GM06990 (cell line): ENCODE measurements at regions not wholly inside any gene's neighbourhood (a gene's known extent, or its start where the extent isn't known, plus 50 kb on each side); places are given as distances from the start of the nearest gene placed in this dataset.

ENCODE experiments used
- DNase-seq: peaks from one replicate; pipeline ENCODE4 v3.0.0-alpha.2; 2011; ENCODE audit not compliant: insufficient read length; ENCODE audit errors: extremely low read depth
- H3K27me3 ChIP-seq: replicated peaks from 2 replicates; pipeline ENCODE4 v1.6.0; 2011; ENCODE audit warnings: low read length; ENCODE audit not compliant: control insufficient read depth, insufficient read depth
- H3K36me3 ChIP-seq: 2 replicates; pipeline ENCODE4 v1.5.1; 2011; ENCODE audit warnings: low read length; ENCODE audit not compliant: control insufficient read depth, insufficient read depth
- H3K4me3 ChIP-seq: replicated peaks from 2 replicates; pipeline ENCODE4 v1.5.1; 2011; ENCODE audit warnings: low read depth, mild to moderate bottlenecking, control low read depth, low read length
- TF ChIP-seq, protein P1 (sequence below): IDR thresholded peaks from 2 replicates; pipeline ENCODE4 v1.5.1; 2011; ENCODE audit warnings: low read length, control low read depth, mild to moderate bottlenecking, inconsistent platforms; ENCODE audit not compliant: insufficient read depth, poor library complexity, severe bottlenecking

DNA sequence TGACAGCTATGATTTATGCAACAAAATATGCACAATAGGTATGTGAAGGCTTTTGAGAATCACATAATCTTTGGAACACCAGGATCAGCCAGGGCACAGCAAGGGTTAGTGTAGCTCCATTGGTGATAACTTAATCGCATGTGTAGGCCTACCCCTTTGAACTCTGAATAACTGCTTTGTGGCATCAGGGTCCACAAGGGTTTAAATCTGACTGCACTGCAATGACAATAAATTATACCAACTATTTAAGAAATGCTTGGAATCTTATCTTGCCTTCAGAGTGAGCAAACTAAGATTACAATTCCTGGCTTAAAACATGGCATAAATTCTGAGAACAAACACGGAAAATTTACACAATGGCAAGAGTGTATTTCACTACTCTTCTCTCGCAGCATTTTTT is 245.8 kb downstream of the FBXO8 start:
- H3K27me3 ChIP-seq, result no peaks in the 10 kb centered on the region
- no peaks in the 10 kb centered on the region for H3K36me3 ChIP-seq
- DNase-seq, result no peak
- TF ChIP-seq, protein P1, sequence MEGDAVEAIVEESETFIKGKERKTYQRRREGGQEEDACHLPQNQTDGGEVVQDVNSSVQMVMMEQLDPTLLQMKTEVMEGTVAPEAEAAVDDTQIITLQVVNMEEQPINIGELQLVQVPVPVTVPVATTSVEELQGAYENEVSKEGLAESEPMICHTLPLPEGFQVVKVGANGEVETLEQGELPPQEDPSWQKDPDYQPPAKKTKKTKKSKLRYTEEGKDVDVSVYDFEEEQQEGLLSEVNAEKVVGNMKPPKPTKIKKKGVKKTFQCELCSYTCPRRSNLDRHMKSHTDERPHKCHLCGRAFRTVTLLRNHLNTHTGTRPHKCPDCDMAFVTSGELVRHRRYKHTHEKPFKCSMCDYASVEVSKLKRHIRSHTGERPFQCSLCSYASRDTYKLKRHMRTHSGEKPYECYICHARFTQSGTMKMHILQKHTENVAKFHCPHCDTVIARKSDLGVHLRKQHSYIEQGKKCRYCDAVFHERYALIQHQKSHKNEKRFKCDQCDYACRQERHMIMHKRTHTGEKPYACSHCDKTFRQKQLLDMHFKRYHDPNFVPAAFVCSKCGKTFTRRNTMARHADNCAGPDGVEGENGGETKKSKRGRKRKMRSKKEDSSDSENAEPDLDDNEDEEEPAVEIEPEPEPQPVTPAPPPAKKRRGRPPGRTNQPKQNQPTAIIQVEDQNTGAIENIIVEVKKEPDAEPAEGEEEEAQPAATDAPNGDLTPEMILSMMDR, result no peak
- no peak overlapping the region for H3K4me3 ChIP-seq

DNA sequence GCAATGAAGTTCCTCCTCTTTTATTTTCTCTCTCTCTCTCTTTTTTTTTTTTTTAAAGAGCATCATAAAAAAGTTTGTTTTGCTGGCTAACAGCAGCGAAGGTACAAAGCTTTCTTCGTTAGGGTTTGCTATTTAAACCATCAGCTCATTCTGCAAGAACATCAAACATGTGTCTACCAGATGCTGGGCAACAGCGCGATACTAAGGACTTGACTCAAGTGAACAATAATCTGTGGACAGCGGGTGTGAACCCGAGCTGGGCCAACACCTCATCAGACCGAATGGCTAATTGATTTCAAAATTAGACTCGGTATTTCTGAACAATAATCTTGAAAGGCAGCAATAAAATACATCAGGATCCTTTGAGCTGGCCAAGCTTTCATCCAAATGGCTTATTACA is 246.4 kb downstream of the FBXO8 start:
- H3K4me3 ChIP-seq, result no peak overlapping the region
- no peaks in the 10 kb centered on the region for H3K27me3 ChIP-seq
- TF ChIP-seq, protein P1, result no peak
- H3K36me3 ChIP-seq, result no peaks in the 10 kb centered on the region
- no peak for DNase-seq

DNA sequence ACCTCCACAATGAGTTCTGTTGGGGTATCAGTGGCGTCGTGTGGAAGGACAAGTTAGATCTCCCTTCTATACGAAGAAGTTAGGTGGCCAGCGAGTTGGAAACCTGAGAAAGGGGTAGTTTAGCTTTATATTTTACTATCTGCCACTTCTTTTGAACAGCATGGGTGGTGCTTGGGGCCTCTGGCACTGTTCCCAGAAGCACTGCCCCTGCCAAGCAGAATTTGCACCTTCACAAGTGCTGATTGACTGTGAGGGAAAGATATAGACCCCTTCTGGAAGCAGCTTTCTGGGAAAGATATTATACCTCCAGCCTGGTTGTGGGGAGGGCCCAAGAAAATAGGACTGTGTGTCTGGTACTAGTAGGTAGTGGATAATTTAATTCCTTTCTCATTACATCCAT is 246.9 kb downstream of the FBXO8 start:
- H3K4me3 ChIP-seq, result no peak overlapping the region
- no peak for DNase-seq
- TF ChIP-seq, protein P1, result no peak
- H3K36me3 ChIP-seq, result no peaks in the 10 kb centered on the region
- H3K27me3 ChIP-seq, result no peaks in the 10 kb centered on the region

DNA sequence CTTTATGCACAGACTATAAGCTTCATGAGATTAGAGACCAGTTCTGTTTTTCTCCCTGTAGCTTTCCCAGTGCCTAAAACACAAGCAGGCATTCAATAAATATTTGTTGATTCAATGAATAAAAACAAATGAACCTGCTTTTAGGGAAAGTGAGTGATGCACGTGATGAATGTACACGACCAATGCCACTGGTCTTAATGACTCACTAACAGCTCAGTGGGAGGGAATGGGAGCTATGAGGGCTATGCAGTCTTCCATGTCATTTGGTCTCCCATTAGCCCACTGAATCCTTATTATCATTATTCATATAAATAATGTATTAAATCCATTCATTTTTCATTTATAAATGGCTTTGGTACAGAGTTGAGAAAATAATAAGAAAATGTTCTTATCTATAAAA is 247.4 kb downstream of the FBXO8 start:
- TF ChIP-seq, protein P1, result no peak
- Histone ChIP-seq H3K36me3 (no peaks in the 10 kb centered on the region), H3K27me3 (no peaks in the 10 kb centered on the region), H3K4me3 (no peak overlapping the region)
- DNase-seq, result no peak

DNA sequence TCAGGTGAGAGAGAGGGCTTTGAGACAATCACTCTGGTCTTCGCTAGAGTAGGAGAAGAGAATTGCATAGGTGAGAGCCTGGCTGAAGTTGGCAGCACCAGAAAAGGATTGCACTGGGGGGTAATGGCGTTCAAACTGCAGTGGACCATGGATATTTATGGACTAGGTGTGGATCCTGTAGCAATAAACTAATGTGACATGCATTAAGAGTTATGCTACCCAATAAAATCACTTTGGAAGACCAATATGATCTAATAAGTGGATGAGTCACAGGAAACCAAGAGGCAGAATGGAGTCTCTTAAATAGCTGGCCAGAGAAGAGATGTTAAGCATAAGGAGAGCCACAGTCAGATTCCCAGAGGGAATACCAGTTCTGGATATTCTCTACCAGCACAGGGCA is 259.8 kb downstream of the FBXO8 start:
- Histone ChIP-seq H3K36me3 (no peaks in the 10 kb centered on the region), H3K27me3 (no peaks in the 10 kb centered on the region), H3K4me3 (no peak overlapping the region)
- TF ChIP-seq, protein P1, result no peak
- no peak for DNase-seq

DNA sequence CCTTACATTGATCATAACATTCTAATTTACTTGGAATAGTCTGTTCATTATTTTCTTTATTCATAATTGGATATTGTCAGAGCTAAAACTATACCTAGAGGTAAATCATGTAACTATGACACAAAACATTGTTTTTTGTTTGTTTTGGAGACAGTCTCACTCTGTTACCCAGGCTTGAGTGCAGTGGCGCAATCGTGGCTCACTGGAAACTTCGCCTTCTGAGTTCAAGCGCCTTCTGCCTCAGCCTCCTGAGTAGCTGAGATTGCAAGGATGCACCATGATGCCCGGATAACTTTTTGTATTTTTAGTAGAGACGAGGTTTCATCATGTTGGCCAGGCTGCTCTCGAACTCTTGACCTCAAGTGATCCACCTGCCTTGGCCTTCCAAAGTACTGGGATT is 265.2 kb downstream of the FBXO8 start:
- TF ChIP-seq, protein P1, result no peak
- DNase-seq, result no peak

More for the DNA sequence above, 265.2 kb downstream of the FBXO8 start:
- no peak overlapping the region for H3K4me3 ChIP-seq
- no peaks in the 10 kb centered on the region for H3K27me3 ChIP-seq
- H3K36me3 ChIP-seq, result no peaks in the 10 kb centered on the region
